SK-N-MC (cell line): ENCODE measurements at regions not wholly inside any gene's neighbourhood (a gene's known extent, or its start where the extent isn't known, plus 50 kb on each side); places are given as distances from the start of the nearest gene placed in this dataset.

Experiments
- EZH2 ChIP-seq: fragments of 200-600 bp; sonication (generic); IDR thresholded peaks from one replicate; pipeline ENCODE4 v1.6.1; 2017; ENCODE audit warnings: antibody characterized with exemption
- POLR2AphosphoS5 ChIP-seq: IDR thresholded peaks from 2 replicates; pipeline ENCODE4 v1.6.1; 2012; ENCODE audit warnings: mild to moderate bottlenecking, low read depth, low read length, borderline replicate concordance

DNA sequence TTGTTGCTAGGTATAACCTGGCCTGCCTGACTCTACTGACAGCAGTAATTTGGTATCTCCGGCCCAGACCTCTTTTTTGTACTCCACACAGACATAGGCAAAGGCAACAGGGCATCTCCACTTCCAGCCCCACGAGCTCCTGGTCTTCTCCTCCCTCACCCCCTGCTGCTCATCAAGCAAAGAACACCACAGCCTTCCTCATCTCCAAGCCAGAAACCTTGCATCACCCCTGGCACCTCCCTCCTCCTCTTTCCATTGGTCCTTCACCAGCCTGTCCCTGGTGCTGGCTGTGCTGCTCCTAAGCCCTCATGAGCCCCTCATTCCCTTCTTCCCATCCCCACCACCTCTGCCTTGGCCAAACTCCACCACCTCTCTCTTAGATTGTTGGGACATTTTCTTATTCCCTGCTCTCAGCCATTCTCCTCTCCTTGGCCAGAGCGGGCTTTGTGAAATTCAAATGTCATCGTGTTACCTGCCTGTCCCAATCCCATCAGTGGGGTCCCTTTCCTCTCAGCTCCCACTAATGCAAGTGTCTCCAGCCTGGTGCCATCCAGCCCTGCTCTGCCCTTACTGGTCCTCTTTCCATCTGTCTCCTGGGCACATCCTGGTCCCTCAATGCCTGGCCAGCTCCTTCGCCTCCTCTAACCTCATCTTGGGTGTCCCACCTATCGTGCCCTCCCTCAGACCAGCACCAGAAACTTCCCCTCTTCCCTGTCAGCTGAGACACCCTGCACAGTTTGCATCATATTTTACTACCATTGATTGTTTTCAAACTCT lies 77.4 kb downstream of the INHBB start:
- TF ChIP-seq EZH2: no peak
- no peak for TF ChIP-seq POLR2AphosphoS5
